Testis (tissue), 2 donors: ENCODE measurements at regions not wholly inside any gene's neighbourhood (a gene's known extent, or its start where the extent isn't known, plus 50 kb on each side); places are given as distances from the start of the nearest gene placed in this dataset.

Experiments used
- DNase-seq: peaks from one replicate; pipeline ENCODE4 v3.0.0-alpha.2; 2019
- H3K27ac ChIP-seq, 2 donors: fragments of 200-600 bp; sonication (generic); one replicate each; pipeline ENCODE4 v1.5.1; 2019
- H3K27me3 ChIP-seq: fragments of 200-600 bp; sonication (generic); one replicate; pipeline ENCODE4 v1.5.1; 2019
- H3K36me3 ChIP-seq: fragments of 200-600 bp; sonication (generic); one replicate; pipeline ENCODE4 v1.5.1; 2017; ENCODE audit warnings: low read depth; ENCODE audit errors: missing control alignments
- H3K4me1 ChIP-seq: fragments of 200-600 bp; sonication (generic); one replicate; pipeline ENCODE4 v1.5.1; 2019
- H3K4me3 ChIP-seq, 2 donors: fragments of 200-600 bp; sonication (generic); one replicate each; pipeline ENCODE4 v1.5.1; 2017 to 2019
- H3K9me3 ChIP-seq: fragments of 200-600 bp; sonication (generic); one replicate; pipeline ENCODE4 v1.5.1; 2017
- CTCF ChIP-seq, 3 experiments: fragments of 450-650 bp in 2 of 3; fragments of 200-600 bp in 1 of 3; sonication (generic) in 1 of 3; IDR thresholded peaks; one replicate each; pipeline ENCODE4 v1.5.1; 2016 to 2019; ENCODE audit warnings: antibody characterized with exemption in 3 of 3, mild to moderate bottlenecking in 2 of 3, moderate library complexity in 1 of 3
- POLR2A ChIP-seq: fragments of 450-650 bp; IDR thresholded peaks from one replicate; pipeline ENCODE4 v1.6.1; 2017; ENCODE audit warnings: antibody characterized with exemption, mild to moderate bottlenecking, moderate library complexity
- WGBS, 2 donors: methylation state at CpG; one replicate each; pipeline ENCODE4 v1.1.5; 2018; 5-methylcytosine and 5-hydroxymethylcytosine counted together
- intact Hi-C: fragments of 100-400 bp; cut with DNase I; formaldehyde crosslinking; loops from one replicate; pipeline ENCODE4 v1.15.1; 2023; ENCODE audit warnings: low total_unique reads

- intact Hi-C loops: no loop called here
- TF ChIP-seq CTCF (IDR thresholded peaks at IDR 0.05) (no peak), POLR2A (no peak)
- Histone ChIP-seq H3K4me3 (no peak overlapping the region), H3K9me3 (no peaks in the 10 kb centered on the region), H3K27me3 (no peaks in the 10 kb centered on the region), H3K36me3 (no peaks in the 10 kb centered on the region), H3K4me1 (peaks cover 2% of the 10 kb centered on the region), H3K27ac (no peak overlapping the region)
- no peak for DNase-seq
These were observed 69.0 kb upstream of the ZBED5 start for GRCh38 chr11:10926801-10927211.

GRCh38 chr11:10925149-10925926 lies 67.5 kb upstream of the ZBED5 start:
- intact Hi-C loops: no loop called here
- Histone ChIP-seq H3K4me3 (no peak overlapping the region), H3K27me3 (no peaks in the 10 kb centered on the region), H3K36me3 (no peaks in the 10 kb centered on the region), H3K9me3 (no peaks in the 10 kb centered on the region), H3K4me1 (no peaks in the 10 kb centered on the region), H3K27ac (no peak overlapping the region)
- no peak for DNase-seq
- TF ChIP-seq CTCF (IDR thresholded peaks at IDR 0.05): no peak
- TF ChIP-seq POLR2A: no peak
- 95 to 97% methylated on average over 5 to 6 of the region's 6 CpGs for WGBS, 2 donors

GRCh38 chr11:10923882-10924281 lies 66.0 kb upstream of the ZBED5 start:
- no peak overlapping the region for H3K4me3 ChIP-seq
- TF ChIP-seq POLR2A (no peak), CTCF (IDR thresholded peaks at IDR 0.05) (no peak)
- no peaks in the 10 kb centered on the region for H3K4me1 ChIP-seq
- no peaks in the 10 kb centered on the region for H3K9me3 ChIP-seq
- no peaks in the 10 kb centered on the region for H3K27me3 ChIP-seq
- DNase-seq: no peak
- no peaks in the 10 kb centered on the region for H3K36me3 ChIP-seq
- intact Hi-C loops: no loop called here
- H3K27ac ChIP-seq: no peak overlapping the region

GRCh38 chr11:10922892-10923291 lies 65.0 kb upstream of the ZBED5 start:
- no peaks in the 10 kb centered on the region for H3K4me1 ChIP-seq
- WGBS, 2 donors: 63 to 75% methylated on average over 1 of the region's 1 CpG
- DNase-seq: no peak
- no peak overlapping the region for H3K4me3 ChIP-seq
- TF ChIP-seq POLR2A: no peak
- no peak for TF ChIP-seq CTCF (IDR thresholded peaks at IDR 0.05)
- H3K27me3 ChIP-seq: no peaks in the 10 kb centered on the region
- no peaks in the 10 kb centered on the region for H3K36me3 ChIP-seq
- intact Hi-C loops: no loop called here
- no peaks in the 10 kb centered on the region for H3K9me3 ChIP-seq
- H3K27ac ChIP-seq: no peak overlapping the region

GRCh38 chr11:10920875-10921274 lies 63.0 kb upstream of the ZBED5 start:
- intact Hi-C loops: no loop called here
- Histone ChIP-seq H3K27ac (no peak overlapping the region), H3K4me1 (no peaks in the 10 kb centered on the region), H3K36me3 (no peaks in the 10 kb centered on the region), H3K4me3 (no peak overlapping the region), H3K9me3 (no peaks in the 10 kb centered on the region), H3K27me3 (no peaks in the 10 kb centered on the region)
- DNase-seq: no peak
- no peak for TF ChIP-seq CTCF (IDR thresholded peaks at IDR 0.05)
- no peak for TF ChIP-seq POLR2A
